ENCODE measurements at regions not wholly inside any gene's neighbourhood (a gene's known extent, or its start where the extent isn't known, plus 50 kb on each side); places are given as distances from the start of the nearest gene placed in this dataset.

GRCh38 chr5:116626272-116626723 lies 51.7 kb upstream of the SEMA6A start:
- Histone ChIP-seq H3K36me3 (ENCODE audit: insufficient read depth, insufficient read length, low read length) (no peaks in the 10 kb centered on the region), H3K4me3 (ENCODE audit: insufficient read length, low read depth) (no peak overlapping the region), H3K27me3 (ENCODE audit: insufficient read depth, insufficient read length) (no peaks in the 10 kb centered on the region), H3K4me1 (ENCODE audit: insufficient read depth, insufficient read length) (no peaks in the 10 kb centered on the region), H3K9me3 (ENCODE audit: insufficient read depth, low read length) (no peaks in the 10 kb centered on the region), H3K9ac (ENCODE audit: insufficient read length, low read depth) (no peak overlapping the region)
- no peak for DNase-seq (ENCODE audit: low read depth, low spot score)
- no peak for TF ChIP-seq ZNF274 (IDR thresholded peaks at IDR 0.05; ENCODE audit: low read depth, low read length)
- TF ChIP-seq YY1 (IDR thresholded peaks at IDR 0.05; ENCODE audit: insufficient read depth, insufficient read length) = no peak

Data from NT2/D1 (cell line).